Choroid plexus epithelial cell (primary cell): ENCODE measurements at regions not wholly inside any gene's neighbourhood (a gene's known extent, or its start where the extent isn't known, plus 50 kb on each side); places are given as distances from the start of the nearest gene placed in this dataset.

ENCODE experiments used
- DNase-seq: peaks from one replicate; pipeline ENCODE4 v3.0.0-alpha.2; 2010; ENCODE audit warnings: low read depth
- H3K4me3 ChIP-seq: 2 replicates; pipeline ENCODE4 v1.5.1; 2011; ENCODE audit warnings: low read depth, mild to moderate bottlenecking, control low read depth, low read length, moderate library complexity
- CTCF ChIP-seq: conservative IDR thresholded peaks from 2 replicates; pipeline ENCODE4 v1.5.1; 2011; ENCODE audit warnings: low read depth, mild to moderate bottlenecking, control low read depth, inconsistent platforms, low read length, moderate library complexity

- no peak overlapping the region for H3K4me3 ChIP-seq
- no peak for TF ChIP-seq CTCF
- no peak for DNase-seq
Observed at GRCh38 chr13:85473144-85473543, 326.1 kb downstream of the SLITRK6 start.

GRCh38 chr13:85469320-85469719 is 329.9 kb downstream of the SLITRK6 start:
- no peak overlapping the region for H3K4me3 ChIP-seq
- no peak for DNase-seq
- TF ChIP-seq CTCF = no peak

GRCh38 chr13:85462792-85463425 is 336.3 kb downstream of the SLITRK6 start:
- H3K4me3 ChIP-seq = no peak overlapping the region
- DNase-seq = no peak
- no peak for TF ChIP-seq CTCF

- TF ChIP-seq CTCF = no peak
- DNase-seq = no peak
- H3K4me3 ChIP-seq = no peak overlapping the region
Observed at GRCh38 chr13:85461621-85462020, 337.6 kb downstream of the SLITRK6 start.

- H3K4me3 ChIP-seq = no peak overlapping the region
- TF ChIP-seq CTCF = no peak
- DNase-seq = no peak
Observed at GRCh38 chr13:85445534-85445933, 353.7 kb downstream of the SLITRK6 start.

- no peak for TF ChIP-seq CTCF
- no peak overlapping the region for H3K4me3 ChIP-seq
- no peak for DNase-seq
Observed at GRCh38 chr13:85441975-85442374, 357.2 kb downstream of the SLITRK6 start.

- no peak for TF ChIP-seq CTCF
- no peak for DNase-seq
- no peak overlapping the region for H3K4me3 ChIP-seq
Observed at GRCh38 chr13:85441364-85441763, 357.9 kb downstream of the SLITRK6 start.
